IPS-18c (cell line): ENCODE measurements at regions not wholly inside any gene's neighbourhood (a gene's known extent, or its start where the extent isn't known, plus 50 kb on each side); places are given as distances from the start of the nearest gene placed in this dataset.

ENCODE experiments used
- H3K4me3 ChIP-seq: 2 replicates; pipeline ENCODE4 v1.7.0; 2013; ENCODE audit warnings: low read depth, mild to moderate bottlenecking, low read length, moderate library complexity; ENCODE audit not compliant: insufficient read depth
- H3K9me3 ChIP-seq: one replicate; pipeline ENCODE4 v1.6.1; 2013; ENCODE audit warnings: mild to moderate bottlenecking, low read length, moderate library complexity; ENCODE audit not compliant: control insufficient read depth, insufficient read depth

GRCh38 chr7:130974794-130975193 is 240.8 kb upstream of the KLF14 start:
- Histone ChIP-seq H3K9me3 (no peaks in the 10 kb centered on the region), H3K4me3 (no peak overlapping the region)

DNA sequence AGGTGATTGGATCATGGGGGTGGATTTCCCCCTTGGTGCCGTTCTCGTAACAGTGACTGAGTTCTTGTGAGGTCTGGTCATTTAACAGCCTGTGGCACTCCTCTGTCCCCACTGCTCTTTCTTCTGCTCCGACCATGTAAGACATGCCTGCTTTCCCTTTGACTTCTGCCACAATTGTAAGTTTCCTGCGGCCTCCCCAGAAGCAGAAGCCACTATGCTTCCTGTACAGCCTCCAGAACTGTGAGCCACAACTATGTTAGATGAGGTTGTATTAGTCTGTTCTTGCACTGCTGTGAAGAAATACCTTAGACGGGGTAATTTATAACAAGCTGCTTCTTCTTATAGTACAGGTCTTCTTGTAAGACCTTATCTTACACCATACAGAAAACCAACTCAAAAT is 241.7 kb upstream of the KLF14 start:
- Histone ChIP-seq H3K9me3 (no peaks in the 10 kb centered on the region), H3K4me3 (no peak overlapping the region)

DNA sequence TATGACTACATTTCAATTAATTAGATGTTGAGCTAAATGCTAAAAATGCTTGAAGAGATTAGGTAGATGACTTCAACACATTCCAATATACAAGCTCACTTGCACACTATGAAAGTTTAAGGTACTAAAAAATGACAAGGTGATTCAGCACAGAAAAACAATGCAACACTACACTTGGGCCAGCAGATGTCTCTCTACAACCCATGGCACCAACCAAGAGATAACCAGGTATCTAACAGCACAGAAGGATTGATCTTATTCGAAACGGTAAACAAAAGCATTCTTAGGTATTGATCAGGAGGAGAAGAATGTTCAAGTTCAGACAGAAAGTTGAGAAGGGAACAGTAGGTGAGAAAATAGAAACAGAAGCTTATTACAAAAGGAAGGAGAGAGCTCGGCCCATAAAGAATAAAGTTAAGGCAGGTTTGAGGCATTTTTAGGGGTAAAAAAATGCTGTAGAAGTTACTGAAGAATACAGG is 248.2 kb upstream of the KLF14 start:
- no peaks in the 10 kb centered on the region for H3K9me3 ChIP-seq
- H3K4me3 ChIP-seq = no peak overlapping the region

- Histone ChIP-seq H3K4me3 (no peak overlapping the region), H3K9me3 (no peaks in the 10 kb centered on the region)
Observed at GRCh38 chr7:130982651-130983050, 248.6 kb upstream of the KLF14 start.

DNA sequence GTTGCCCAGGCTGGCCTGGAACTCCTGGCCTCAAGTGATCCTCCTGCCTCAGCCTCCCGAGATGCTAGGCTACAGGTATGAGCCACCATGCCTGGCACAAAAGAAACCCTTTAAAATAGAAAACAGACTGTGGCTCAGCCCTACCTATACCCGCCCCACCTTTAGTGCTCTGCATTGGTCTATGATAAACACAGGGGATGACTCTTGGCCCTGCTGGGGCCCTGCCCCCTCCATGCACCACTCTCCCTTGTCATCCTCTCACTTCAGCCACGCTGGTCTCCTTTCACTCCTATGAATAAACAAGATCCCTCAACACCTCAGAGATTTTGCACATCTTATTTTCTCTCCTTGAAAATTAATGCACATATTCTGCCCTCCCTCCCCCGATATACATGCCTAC is 251.4 kb upstream of the KLF14 start:
- Histone ChIP-seq H3K9me3 (no peaks in the 10 kb centered on the region), H3K4me3 (no peak overlapping the region)

- Histone ChIP-seq H3K4me3 (no peak overlapping the region), H3K9me3 (no peaks in the 10 kb centered on the region)
Observed at GRCh38 chr7:130986261-130986690, 252.3 kb upstream of the KLF14 start.

DNA sequence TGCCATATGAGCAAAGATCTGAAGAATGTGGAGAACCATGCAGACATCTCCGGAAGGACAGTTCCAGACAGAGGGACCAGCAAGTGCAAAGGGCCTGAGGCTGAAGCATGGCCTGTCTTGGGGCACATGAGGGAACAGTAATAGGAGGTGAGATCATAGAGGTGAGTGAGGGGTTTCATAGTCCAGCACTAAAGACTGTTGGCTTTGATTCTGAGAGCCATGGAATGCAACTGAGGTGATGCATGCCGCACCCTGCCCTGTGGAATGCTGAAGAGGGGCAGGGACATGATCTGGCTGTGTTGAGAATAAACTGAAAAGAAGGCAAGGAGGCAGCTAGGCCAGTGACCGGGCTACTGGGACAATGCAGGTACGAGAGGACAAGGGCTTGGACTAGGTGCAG is 253.1 kb upstream of the KLF14 start:
- Histone ChIP-seq H3K9me3 (no peaks in the 10 kb centered on the region), H3K4me3 (no peak overlapping the region)

- H3K9me3 ChIP-seq = no peaks in the 10 kb centered on the region
- no peak overlapping the region for H3K4me3 ChIP-seq
Observed at GRCh38 chr7:130988443-130988842, 254.4 kb upstream of the KLF14 start.

DNA sequence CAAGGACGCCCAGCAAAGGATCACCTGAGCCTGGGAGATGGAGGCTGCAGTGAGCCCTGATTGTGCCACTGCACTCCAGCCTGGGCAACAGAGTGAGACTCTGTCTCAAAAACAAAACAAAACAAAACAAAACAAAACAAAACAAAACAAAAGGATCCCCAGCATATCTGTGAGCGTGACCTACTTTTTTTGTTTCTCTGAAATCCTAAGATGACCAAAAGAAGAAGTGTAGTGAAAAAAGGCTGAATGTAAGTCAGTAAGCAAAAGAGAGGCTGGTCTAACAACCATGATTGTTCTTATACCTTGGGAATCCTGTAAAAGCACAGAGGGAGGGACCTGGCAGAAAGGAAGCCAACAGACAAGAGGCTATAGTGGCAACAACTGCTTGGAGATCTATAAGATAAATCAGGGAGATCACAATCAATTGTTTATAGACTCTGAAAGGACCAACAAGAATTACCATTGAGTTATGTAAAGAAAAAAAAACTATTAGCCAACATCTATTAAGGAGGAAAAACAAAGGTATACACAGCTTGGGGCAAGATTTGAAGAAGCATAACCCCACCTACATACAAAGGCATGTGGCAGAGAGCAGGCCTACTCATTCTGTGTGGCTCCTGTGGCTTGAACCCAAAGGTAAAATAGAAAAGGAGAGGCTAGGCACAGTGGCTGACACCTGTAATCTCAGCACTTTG is 255.2 kb upstream of the KLF14 start:
- Histone ChIP-seq H3K4me3 (no peak overlapping the region), H3K9me3 (no peaks in the 10 kb centered on the region)

- Histone ChIP-seq H3K4me3 (no peak overlapping the region), H3K9me3 (no peaks in the 10 kb centered on the region)
Observed at GRCh38 chr7:130990178-130990832, 256.3 kb upstream of the KLF14 start.

- no peak overlapping the region for H3K4me3 ChIP-seq
- H3K9me3 ChIP-seq = no peaks in the 10 kb centered on the region
Observed at GRCh38 chr7:130993671-130994365, 259.8 kb upstream of the KLF14 start.

- H3K9me3 ChIP-seq = peaks cover 2% of the 10 kb centered on the region
- H3K4me3 ChIP-seq = no peak overlapping the region
Observed at GRCh38 chr7:130994378-130995115, 260.5 kb upstream of the KLF14 start.

GRCh38 chr7:130995252-130996081 is 261.5 kb upstream of the KLF14 start:
- Histone ChIP-seq H3K4me3 (no peak overlapping the region), H3K9me3 (peaks cover 2% of the 10 kb centered on the region)

DNA sequence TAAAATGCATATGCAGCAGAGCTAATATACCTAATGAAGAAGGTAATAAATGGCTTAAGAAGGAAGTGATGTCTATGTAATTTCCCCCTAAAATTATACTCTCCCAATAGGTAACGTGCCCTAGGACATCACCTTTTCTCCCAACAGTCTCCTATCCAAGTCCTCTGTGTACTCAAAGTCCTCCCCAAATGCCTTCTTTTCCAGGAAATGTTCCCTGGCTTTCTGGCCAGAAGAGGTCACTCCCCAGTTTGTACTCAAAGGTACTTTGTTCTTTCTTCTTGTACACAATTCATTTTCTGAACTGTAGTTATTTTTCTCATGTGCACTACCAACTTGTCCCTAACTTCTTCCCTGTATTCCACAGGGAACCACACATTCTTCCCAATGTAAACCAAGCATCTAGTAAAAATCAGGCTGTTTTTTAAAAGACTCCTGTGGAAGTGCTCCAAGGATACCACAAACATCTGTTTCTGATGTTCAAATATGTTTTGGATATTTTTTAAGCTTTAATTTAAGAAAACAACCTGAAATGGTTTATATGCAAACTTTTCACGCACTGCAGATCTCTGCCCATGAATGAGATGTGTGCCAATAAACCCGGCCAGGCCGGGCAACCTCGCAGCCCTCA is 262.3 kb upstream of the KLF14 start:
- Histone ChIP-seq H3K9me3 (peaks cover 2% of the 10 kb centered on the region), H3K4me3 (no peak overlapping the region)

GRCh38 chr7:130996833-130997231 is 262.8 kb upstream of the KLF14 start:
- H3K9me3 ChIP-seq = peaks cover 2% of the 10 kb centered on the region
- no peak overlapping the region for H3K4me3 ChIP-seq

DNA sequence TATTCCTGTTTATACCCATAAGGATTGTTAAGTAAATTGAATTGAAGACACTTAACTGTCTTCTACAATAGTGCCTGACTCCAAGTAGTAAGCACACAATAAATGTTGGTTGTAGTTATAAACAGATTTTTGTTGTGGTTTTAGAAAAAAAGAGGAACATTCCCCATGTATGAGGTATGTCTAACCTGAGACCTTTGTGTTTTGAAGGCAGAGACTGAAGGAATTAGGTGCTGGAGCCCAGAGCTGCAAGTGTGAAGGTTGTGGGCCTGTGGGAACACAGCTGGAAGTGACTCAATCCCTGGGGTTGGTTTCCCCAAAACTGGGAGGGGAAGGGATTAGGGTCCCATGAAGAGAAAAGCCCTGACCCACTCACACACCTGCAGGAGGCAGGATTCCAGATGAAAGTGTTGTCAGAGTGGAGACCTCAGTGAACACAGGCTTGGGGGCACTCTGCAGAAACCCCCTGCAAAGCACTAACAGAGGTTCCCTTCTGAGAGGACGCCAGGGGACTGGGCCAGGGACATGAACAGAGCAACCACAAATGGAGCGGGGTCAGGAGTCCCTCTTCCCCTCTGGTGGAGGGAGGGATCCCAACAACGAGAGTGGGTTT is 265.1 kb upstream of the KLF14 start:
- no peak overlapping the region for H3K4me3 ChIP-seq

More for the DNA sequence above, 265.1 kb upstream of the KLF14 start:
- H3K9me3 ChIP-seq = peaks cover 2% of the 10 kb centered on the region
